ENCODE measurements at regions not wholly inside any gene's neighbourhood (a gene's known extent, or its start where the extent isn't known, plus 50 kb on each side); places are given as distances from the start of the nearest gene placed in this dataset.
"Not testable (repeated sequence)": the region's sequence is repeated elsewhere in the genome, so short reads cannot be mapped to it uniquely, and the experiment has no call there.

DNA sequence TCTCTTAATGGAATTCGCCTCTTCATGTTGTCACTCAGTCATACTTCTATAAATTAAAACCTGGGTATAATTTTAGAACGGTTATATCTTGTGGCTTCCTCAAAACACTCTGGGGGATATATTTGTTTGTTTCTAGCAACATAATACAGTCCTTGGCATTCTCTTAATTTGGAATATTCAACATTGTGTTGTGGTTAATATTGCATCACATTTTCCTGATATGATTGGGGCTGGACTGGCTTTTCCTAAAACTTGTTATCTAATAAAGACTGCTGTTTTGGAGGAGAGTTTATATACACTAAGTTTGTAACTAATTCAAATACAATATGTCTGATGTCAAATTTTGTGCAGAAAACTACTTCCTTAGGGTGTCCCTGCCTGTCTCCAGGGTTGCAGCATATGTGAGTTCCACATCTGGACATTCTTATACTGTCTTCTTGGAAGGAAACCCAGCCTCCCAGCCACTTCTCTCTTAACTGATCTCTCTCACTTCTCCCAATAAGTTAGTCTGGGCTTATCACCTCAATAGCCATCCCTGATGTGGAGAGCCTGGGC, 892.6 kb downstream of the MRPL39 start:
- no peak for DNase-seq

DNA sequence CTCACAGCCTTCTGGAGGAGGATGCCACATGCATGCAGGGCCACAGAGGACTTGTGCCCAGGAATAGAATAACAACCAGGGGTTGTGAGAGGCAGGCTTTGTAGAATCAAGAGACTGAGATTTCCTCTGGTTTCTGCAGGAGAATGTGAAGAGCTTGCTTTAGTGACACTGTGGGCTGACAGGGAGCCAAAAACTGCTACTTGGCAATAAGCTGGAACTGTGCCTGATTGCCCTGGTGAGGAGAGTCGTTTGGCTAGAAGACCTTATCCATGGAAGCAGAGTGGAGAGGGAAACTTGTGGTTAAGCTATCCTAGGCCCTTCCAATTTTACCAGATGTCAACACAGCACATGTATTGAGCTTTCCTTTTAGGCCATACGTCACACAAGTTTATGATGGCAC, 902.1 kb downstream of the MRPL39 start:
- DNase-seq: no peak

DNA sequence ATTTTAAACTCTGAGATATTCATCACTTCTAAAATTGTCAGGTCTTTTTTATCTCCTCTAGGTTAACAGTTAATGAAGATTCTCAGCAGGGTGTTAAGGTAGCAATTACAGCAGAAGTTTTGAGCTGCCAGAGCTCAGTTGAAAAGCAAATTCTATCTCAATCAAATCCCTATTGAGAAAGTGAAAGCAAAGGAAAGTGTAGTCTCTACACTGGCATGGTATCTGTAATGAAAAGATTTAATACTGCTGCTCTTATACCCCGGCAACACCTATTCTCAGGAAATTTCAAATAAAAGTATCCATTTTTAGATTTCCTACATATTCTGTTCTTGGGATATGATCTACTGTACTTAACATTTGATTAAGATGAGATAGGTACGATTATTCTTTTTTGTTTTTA, 913.5 kb downstream of the MRPL39 start:
- DNase-seq: peak; percentile 34 to 38

DNA sequence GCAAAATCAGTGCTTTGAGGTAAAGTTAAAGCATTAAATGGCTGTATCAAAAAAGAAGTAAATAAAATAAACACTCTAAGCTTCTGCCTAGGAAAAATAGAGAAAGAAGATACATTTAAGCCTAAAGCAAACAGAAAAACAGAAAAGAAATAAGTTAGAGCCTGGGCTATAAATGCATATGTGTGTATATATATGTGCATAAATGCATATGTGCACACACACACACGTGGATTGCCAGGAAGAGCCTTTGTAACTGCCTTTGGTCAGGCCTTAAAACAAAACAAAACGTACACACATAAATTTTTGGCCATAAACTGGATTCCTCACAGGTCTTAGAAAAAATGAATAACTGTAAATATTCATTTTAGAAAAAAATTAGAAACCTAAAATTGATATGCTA, 925.8 kb downstream of the MRPL39 start:
- no peak for DNase-seq

DNA sequence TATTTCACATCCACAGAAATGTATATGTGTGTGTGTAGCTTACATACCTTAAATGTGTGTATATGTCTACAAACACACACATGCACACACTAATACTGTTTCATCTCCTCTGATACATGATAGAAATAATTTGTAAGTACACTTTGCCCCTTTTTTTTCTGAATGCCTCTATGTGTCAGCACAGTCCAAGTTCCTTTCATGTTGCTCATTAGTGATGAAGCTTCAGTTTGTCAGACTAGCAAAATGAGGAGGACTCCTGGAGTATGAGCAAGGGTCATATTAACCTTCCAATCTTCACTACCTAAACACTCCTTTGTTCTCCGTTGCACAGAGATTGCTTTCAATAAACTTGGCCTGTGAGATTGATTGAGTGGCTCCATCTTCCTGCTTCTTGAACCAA, 935.4 kb downstream of the MRPL39 start:
- DNase-seq: no peak

DNA sequence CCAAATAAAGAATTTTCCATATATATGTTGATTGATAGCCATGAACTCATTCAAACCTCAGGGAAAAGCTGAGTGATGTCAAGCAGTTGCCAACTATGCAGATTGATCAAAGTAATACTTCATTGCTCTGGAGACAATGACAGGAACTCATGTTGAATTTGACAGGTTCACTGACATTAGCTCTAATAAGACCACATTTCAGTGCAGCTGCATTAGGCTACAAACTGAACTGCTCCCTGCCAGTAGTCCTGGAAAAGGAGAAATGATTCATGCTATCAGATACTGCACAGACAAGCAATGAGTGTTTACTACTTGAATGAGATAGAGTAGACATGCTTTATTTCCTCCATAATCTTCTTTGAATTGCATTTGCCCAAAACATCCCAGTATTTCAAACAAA, 948.4 kb downstream of the MRPL39 start:
- DNase-seq: no peak

DNA sequence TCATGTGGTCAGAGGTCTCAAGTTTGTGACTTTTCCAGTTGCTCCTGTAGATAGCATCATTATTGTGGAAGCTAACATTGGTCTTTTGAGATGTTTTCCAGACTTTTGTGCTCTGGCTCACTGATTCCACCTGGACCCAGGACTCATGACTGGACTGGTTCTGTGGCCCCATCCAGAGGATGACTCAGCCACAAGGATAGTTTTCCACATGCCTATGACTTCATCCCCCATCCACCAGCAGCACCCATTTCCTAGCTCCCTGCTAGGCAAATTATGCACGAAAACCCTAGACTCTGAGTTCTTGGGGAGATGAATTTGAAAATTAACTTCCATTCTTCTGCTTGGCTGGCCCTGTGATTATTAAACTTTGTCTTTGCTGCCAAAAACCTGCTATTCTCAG, 949.3 kb downstream of the MRPL39 start:
- no peak for DNase-seq

DNA sequence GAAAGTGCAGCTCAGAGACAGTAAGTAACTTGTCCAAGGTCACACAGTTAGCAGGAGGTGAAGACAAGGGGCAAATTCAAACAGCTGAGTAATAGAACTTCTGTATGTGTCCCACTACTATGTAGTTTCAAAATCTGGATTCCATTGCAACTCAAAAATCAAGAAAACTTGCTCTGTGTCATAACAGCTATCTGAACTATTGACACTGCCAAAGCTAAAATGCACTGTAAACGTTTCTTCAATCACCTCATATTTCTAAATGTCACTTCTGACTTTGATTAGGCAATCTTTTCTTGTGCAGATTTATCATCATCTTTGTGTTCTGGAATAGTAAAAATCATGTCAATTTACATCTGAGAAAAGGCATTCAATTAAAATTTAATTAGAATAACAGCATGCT, 957.6 kb downstream of the MRPL39 start:
- no peak for DNase-seq

DNA sequence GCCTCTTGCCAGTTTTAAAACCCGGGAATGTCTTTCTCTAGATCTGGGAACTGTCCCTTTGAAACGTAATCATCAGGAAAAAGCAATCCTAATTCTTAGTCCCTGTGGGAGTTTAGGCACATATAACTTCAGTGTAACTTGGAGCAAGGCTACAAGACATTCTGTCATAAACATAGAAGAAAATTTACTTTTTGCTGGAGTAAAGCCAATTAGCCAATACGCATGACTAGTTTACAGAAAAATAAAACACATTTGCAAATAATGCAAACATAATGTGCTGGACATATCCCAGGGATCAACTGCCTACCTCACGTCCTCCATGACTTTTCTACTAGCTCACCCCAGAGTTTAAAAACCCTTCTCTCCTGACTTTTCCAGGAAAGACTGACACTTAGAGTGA, 970.6 kb downstream of the MRPL39 start:
- DNase-seq: no peak

DNA sequence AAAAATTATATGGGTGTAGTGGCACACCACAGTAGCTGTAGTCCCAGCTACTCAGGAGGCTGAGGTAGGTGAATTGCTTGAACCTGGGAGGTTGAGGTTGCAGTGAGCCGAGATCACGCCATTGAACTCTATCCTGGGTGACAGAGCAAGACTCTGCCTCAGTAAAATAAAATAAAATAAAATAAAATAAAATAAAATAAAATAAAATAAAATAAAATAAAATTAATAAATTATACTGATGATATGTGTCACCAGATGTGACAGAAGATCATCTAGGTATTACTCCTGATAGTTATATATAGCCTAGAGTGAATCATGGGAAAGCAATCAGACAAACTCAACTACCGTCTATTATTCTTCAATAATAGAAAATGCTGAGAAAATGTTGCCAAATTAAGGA, 972.5 kb downstream of the MRPL39 start:
- DNase-seq: no peak

DNA sequence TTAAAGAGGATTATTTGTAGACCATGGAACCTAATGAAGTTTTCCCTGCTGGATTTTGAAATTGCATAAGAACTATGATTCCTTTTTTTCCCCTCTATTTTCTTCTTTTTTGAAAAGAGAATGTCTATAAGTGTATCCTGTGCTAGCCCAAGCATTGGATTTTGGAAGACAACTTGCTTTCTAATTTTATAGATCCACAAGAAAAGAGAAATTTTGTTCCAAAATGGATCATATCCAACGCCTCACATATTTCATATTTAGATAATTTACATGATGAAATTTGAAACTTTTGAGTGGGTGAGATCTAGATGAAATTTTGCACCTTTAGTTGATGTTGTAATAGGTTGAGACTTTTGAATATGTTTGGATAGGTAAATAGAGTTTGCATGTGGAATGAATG, 978.7 kb downstream of the MRPL39 start:
- DNase-seq: no peak

DNA sequence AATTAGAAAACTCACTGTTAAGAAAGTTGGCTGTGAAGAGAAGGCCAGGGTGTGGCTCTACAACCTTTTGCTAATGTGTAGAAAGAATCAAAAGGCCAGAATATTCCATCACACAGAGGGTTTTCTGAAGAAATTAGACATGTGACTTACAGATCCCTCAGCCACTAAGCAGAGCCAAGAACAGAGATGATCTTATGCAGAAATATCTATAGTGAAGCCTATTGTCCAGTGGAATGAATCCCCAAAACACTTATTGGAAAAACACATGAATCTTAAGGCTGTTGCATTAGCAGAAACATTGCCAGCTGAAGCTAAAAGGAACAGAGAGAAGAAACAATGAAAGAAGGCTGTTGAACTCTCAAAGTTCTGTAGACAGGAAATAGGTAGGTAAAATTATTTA, 979.2 kb downstream of the MRPL39 start:
- DNase-seq: no peak

DNA sequence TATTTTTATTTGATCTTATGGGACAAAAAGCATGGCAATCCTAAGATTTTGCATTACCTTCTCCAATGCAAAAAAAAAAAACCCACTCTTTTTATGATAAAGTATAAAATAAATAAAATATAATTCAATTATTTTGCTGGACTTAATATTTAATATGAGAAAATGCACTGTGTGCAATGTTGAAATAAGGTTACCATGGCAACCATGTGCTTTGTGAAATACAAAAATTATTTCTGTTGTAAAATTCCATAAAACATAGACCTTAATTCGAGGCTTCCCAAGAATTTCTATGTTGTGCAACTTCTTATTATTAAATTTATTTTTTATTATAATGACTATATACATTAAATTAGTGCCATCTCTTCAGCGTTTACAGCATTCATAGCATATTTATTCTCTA, 989.5 kb downstream of the MRPL39 start:
- DNase-seq: no peak

DNA sequence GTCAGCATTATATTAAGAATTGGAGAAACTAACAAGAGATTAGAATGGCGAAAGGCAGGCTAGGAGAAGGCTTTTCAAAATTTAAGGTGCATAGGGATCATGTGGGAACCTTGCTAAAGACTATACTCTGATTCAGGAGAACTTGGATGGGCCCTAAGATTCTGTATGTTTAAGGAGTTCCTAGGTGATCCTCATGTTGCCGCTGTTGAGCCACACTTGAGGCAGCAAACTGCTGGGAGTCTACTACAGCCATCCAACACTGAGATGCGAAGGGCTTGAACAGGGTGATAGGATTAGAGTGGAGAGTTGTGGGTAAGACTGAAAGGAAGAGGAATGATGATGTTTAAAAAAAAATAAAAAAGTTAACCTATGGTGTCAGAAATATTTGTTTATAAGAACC, 1013.2 kb downstream of the MRPL39 start:
- no peak for DNase-seq

DNA sequence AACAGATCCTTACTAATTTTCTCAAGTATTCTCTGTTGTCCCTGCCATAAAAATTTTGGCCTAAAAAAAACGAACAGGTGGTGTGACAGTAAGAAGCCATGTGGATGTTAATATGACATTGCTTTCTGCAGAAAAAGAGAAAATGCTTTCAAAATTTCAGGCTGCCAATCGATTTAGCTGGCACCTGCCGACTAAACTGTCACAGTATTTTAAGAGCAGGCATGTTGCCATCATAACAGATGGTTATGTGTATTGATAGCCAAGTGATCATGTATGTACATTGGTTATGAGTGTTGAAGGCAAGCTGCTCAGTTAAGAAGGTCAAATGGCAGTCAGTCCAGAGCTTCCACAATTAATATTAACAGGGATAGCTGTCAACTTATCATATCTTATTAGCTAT, 1017.0 kb downstream of the MRPL39 start:
- peak; percentile 16 to 18 for DNase-seq

DNA sequence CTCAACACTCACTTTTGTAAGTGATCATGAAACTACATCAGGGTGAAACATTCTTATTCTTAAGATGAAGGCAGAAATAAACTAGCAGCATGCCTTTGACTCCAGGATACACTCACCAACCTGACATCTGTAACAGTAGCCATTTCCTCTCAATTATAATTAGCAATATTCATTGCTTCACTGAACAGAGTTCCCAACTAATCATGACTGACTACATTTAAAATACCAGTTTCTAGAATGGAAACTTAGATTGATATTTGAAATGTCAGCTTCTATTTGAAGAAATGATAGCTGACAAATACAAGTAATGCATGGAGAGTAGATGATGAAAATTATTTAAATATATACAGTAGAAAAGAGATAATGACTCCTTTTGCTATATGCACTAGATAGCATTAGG, 1023.8 kb downstream of the MRPL39 start:
- DNase-seq: no peak

DNA sequence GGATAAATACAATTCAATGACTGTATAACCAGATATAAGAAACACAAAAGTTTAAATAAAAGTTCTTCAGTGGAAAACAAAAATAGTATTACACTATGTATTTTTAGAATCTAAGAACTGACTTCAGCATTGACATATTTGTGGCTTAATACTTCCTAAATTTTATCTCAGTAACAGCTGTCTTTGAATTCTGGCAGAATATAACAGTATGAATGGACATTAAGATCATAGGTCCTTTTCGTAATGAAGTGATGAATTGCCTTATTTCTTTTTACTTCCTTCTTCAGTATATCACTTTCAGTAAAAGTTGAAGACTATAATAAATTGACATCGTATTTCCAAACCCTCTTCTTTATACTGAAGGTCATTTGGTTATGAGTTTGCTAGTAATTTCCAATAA, 1030.0 kb downstream of the MRPL39 start:
- no peak for DNase-seq

DNA sequence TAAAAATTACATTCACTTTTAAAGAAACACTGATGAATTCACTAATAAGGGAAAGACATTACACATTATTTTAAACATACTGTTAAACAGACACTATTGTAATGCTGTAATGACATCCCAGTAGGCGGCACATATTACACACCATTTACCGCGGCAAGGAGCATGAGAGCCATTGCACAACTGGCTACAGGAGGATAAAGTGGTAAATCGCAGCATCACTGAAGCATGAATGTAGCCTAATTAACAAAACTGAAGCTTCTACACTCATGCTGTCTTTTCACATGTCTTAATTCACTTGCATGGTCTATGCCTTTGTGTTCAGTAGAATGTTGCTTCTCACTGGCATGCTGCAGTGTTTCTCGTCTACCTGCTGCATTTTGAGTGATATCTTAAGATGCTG, 1046.0 kb downstream of the MRPL39 start:
- DNase-seq: no peak

DNA sequence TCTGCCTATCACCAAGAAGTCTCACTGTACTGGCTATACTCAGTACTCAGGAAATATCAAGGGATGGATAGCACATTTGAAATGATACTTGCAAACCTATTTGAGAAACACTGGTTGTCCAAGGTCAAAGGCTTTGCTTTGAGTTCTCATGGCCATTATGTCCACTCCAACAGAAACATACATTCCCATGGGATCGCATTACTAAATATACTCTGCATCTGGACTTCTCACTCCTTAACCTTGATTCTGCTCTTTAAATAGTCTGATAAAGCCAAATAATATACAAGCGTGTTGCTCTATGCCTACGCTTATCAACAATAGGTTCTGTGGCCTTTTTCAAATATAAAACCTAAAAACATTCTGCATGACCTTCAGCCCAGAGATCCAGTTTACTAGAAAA, 1054.8 kb downstream of the MRPL39 start:
- no peak for DNase-seq

DNA sequence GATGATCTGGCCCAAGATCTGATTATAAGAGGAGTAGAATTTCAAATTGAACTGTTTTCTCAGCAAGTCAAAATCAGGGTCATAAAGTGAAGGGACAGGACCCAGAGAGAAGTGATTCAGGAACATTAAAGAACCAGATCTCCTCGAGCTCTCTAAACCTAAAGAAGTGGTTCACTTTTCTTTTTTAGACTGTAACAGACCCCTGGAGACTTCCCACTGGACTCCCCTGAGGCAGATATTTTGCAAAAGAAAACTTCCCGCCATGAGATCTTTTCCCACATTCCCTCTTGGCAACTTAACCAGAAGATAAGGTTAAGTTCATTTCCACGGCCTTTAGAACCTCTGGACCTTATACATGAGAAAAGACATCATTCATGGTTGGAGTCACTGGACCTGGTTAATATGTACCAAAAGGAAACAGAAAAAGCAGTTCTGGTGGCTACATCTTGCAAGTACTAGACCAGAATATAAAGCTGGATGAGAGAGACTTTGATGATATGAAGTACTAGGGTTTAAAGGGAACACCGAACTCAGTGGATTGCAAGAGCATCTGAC, 1061.4 kb downstream of the MRPL39 start:
- DNase-seq: no peak

DNA sequence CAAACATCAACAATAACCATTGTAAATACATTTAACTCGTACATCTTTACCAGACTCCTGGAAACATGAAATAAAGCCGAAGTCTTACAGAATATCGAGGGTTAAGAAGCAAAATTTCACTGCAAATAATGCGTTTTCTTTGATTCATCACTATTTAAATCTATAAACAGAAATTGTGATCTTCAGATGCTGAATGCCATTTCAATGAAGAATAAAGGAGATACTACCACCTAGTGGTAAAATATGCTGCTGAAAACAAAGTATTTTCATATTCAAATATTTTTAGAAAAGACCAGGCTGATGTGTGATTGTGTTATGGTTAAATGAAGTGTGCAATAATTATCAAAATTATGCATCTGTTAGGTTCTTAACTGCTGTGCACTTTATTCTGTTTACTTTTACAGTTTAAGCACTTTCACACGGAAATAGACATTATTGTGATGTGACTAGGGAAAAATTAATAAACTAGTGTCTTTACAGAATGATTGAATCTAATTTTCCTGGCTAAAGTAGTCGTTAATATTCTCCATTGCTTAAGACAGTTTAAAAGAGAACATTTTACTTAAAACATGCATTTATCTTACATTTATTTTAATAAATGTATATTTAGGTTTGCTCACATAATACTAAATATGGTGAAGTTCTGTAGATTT, 1093.1 kb downstream of the MRPL39 start:
- no peak for DNase-seq

DNA sequence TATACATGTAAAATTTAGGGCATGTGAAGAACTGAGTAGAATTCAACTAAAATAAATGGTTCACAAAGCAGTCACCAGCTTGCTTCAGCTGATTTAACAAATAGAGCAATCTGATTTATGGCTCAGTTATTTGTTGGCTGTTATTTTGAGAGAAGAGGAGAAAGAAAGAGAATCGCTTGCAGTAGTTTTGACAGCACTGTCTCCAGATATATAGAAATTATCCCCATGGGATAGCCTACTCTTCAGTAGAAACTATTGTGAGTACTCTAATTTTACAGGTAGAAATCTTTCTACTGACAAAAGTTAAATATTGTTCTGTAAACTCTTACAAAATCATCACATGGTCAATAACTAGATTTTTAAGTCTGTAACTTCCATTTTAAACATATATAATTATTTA, 1098.2 kb downstream of the MRPL39 start:
- no peak for DNase-seq

DNA sequence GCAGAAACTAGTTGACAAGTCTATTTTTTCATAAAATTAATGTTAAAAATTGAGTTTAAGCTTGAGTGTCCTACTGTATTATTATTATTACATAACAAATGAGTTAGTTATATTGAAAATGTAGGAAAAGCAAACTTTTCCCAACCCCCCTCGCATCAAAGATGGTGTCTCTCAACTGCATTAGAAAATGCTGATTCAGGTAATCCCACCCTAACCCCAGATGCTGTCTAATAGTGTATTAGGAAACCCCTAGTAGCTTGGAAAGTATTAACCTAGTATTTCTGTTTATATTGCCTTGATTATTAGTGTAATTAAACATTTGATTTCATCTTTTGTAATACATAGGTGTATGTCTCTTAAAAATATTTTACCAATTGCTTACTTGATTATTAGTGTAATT, 1120.3 kb downstream of the MRPL39 start:
- DNase-seq: no peak

DNA sequence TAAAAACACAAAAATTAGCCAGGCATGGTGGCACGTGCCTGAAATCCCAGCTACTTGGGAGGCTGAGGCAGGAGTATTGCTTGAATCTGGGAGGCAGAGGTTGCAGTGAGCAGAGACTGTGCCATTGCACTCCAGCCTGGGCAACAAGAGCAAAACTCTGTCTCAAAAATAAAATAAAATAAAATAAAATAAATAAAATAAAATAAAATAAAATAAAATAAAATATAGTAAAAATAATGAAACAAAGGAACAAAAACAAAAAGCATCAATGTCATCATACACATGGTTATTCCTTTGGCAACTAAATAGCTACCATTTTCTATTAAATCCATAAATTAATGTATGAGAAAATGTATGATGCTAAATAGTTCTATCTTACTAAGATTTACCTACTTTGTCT, 1123.9 kb downstream of the MRPL39 start:
- DNase-seq: not testable (repeated sequence)

DNA sequence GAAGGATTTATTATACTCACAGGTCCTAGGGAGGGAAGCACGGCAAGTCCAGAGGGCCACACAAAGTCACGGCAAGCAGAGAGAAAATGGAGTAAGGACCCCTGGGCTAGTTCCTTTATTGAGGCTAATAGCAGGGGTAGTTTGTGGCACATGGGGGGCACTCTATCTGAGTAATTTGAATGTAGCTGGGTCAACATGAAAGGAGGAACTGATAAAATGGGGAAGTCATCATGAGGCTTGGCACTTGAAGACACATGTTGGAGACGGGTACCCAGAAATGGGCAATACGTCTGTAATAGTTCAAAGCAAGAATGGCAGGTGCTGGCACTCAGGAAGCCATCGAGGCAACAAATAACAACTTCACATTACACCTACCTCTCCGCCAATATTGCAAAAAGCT, 1136.4 kb downstream of the MRPL39 start:
- DNase-seq: no peak

Data from SHP77 (cell line).